ENCODE measurements at regions not wholly inside any gene's neighbourhood (a gene's known extent, or its start where the extent isn't known, plus 50 kb on each side); places are given as distances from the start of the nearest gene placed in this dataset.
"Not testable (repeated sequence)": the region's sequence is repeated elsewhere in the genome, so short reads cannot be mapped to it uniquely, and the experiment has no call there.

DNA sequence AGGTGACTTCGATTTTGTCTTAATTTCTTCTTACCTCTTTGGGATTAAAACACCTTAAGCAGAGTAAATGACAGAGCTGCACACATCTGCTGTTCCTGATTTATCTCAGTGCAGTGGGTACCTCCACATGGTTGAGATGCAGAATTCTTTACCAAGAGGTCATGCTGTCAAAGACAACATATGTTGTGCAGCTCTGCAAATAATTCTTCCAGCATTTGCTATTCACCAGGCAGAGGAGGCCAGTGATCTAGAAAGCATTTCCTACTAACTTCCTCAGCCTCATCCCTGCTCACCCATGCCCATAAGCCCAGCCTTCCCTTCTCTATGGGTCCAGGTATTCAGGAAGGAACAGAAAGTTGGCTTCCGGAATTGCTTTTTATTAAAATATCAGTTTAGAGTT lies 109.3 kb downstream of the THBS2 start:
- DNase-seq = no peak

GRCh38 chr6:169142538-169142844 lies 111.2 kb downstream of the THBS2 start:
- no peak for DNase-seq

DNA sequence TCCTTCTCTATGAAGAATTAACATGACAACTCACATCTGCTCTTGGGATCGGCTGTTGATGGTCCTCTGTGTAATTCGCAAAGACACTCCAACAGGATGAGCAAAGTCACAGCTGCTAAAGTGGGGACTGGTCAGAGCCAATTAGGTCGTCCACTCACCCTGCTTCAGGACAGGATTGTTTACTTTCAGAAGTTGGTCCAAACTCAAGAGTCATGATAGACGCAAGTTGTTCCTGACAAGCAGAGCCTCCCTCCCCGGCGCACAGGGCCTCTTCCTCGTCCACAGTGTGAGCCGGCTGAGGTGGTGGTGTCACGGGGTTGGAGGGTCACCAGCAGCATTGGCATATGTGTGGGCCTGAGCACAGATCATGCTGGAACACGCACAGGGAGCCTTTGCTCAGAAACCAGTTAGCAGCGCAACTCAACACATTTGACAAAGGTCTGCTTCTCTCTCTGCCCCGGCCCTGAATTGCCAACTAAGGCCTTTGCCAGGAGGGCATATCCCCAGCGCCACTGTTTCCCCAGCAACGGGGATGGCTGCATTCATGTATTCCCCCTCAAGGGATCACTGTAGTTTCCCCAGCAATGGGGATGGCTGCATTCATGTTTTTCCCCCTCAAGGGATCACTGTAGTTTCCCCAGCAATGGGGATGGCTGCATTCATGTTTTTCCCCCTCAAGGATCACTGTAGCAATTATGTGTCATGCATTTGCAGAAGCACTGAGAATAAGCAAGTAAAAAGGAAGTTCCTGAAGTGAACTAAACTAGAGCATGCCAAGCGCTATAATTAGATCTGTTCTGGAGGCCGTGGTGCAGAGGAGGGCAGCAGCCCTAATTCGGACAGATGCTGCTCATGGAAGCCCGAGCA lies 111.7 kb downstream of the THBS2 start:
- DNase-seq = peak; percentile 61

GRCh38 chr6:169140986-169141495 lies 112.6 kb downstream of the THBS2 start:
- no peak for DNase-seq

GRCh38 chr6:169139179-169139971 lies 114.3 kb downstream of the THBS2 start:
- no peak for DNase-seq

- no peak for DNase-seq
Measured at GRCh38 chr6:169132352-169132940, 121.2 kb downstream of the THBS2 start.

DNA sequence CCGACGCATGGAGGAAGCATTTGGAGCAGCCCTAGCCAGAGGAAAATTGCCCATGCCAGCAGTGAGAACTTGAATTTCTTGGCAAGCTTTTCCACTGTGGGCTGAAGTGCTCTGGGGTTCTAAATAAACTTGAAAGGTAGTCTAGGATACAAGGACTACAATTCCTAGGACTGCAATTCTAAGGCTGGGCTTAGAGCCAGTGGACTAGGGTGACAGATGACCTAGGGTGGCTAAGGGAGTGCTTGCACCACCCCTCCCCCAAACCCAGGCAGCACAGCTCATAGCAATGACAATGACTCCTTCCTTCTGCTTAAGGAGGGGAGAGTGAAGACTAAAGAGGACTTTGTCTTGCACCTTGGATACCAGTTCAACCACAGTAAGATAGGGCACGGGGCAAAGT lies 122.3 kb downstream of the THBS2 start:
- DNase-seq = no peak

- no peak for DNase-seq
Measured at GRCh38 chr6:169130113-169130512, 123.5 kb downstream of the THBS2 start.

DNA sequence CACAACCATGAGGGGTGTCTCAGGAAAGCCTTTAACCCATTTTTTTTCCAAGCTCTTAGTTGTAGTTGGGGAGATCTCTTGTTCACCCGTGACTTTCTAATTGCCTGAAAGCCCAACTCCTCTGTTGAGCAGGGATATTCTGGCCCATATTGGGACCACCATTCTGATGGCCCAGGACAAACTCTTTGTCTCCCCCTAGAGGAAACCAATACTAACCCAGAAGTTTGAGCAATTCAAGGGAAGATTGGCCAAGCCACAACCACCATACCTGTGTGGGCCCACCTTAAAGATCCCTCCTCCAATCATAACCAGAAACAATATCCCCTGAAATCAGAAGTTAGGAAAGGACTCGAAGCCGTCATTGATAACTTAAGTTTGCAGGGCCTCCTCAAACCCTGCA lies 132.6 kb downstream of the THBS2 start:
- DNase-seq = no peak

GRCh38 chr6:169119669-169120068 lies 134.0 kb downstream of the THBS2 start:
- DNase-seq = no peak

DNA sequence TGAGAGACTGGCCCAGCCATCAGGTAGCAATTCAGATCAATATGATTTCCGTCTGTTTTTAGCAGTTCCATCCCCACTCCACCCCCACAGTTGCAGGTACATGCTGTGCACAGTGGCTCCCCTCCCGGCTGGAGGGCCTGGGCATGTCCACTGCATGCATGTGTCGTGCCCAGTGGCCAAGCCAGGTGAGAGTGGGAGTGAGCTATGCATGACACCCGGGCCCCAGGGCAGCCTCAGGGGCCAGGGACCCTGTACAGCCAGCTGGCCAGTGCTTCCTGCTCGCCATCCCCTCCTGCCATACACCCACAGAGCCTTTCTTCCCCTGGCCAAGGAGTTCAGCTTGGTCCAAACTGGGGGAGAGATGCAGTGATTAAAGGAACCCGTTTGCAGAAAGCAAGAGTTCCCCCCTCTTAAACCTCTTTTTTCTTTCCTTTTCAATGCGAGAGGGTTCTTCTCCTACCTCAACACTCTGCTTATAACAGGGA lies 135.3 kb downstream of the THBS2 start:
- no peak for DNase-seq

DNA sequence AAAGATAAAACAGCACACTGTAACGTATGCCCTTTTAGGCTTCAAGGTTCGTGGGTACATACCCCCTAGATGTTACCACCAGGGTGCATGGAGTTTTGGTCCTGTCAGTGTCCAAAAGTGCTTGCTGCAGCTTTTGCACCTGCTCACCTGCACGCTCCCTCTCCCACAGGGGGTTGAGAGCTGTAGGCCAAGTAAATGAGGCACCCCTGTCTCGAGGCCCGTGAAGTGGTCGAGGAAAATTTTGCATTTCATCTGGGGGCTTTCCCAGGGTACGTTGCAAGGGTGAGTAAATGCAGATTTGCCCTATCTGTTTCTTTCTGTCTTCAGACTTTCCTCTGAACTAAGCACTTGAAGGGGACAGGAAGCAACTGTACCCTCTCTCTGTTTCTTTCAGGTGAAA lies 136.0 kb downstream of the THBS2 start:
- DNase-seq = no peak

DNA sequence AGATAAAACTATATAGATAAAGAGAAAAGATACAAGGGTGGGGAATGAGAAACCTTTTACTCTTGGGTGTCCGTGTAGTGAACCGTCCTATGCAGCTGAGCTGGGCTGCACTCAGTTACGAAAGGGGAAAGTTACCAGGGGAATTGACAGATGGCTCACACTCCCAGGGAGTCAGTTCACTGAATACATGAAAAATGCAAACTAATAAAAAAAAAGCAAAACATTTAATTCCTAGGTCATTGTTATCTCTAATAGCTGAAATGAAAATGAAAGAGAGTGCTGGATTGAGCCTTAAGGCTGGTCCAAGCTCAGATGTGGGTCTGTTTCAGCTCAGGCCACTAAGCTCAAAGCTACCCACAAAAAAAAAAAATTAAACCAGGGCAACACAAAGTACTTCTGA lies 138.0 kb downstream of the THBS2 start:
- DNase-seq = no peak

DNA sequence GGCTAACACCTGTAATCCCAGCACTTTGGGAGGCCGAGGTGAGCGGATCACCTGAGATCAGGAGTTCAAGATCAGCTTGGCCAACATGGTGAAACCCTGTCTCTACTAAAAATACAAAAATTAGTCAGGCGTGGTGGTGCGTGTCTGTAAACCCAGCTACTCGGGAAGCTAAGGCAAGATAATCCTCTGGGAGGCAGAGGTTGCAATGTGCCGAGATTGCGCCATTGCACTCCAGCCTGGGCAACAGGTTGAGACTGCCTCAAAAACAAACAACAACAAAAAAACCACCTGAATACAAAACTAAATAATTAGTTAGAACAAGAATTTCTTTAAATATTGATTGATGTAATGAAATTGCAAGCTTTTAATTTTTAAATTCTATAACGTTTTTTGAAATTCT lies 139.0 kb downstream of the THBS2 start:
- not testable (repeated sequence) for DNase-seq

- no peak for DNase-seq
Measured at GRCh38 chr6:169112483-169113320, 140.9 kb downstream of the THBS2 start.

DNA sequence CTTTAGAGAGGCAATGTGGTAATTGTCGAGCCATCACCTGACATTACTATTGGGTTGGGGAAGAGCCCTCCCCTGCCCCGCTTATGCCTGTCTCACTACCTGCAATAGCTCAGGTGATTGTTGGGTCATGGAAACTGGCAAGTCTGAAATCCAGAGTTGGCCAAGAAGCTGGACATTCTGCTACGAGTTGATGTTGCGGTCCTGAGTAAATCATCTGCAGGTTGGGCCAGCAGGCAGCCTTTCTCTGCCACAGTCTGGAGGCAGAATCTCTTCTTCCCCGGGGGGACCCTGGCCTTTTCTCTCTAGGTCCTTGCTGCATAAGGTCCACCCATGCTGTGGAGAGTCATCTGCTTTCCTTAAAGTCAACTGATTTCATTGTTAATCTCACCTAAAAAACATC lies 142.4 kb downstream of the THBS2 start:
- DNase-seq = no peak

DNA sequence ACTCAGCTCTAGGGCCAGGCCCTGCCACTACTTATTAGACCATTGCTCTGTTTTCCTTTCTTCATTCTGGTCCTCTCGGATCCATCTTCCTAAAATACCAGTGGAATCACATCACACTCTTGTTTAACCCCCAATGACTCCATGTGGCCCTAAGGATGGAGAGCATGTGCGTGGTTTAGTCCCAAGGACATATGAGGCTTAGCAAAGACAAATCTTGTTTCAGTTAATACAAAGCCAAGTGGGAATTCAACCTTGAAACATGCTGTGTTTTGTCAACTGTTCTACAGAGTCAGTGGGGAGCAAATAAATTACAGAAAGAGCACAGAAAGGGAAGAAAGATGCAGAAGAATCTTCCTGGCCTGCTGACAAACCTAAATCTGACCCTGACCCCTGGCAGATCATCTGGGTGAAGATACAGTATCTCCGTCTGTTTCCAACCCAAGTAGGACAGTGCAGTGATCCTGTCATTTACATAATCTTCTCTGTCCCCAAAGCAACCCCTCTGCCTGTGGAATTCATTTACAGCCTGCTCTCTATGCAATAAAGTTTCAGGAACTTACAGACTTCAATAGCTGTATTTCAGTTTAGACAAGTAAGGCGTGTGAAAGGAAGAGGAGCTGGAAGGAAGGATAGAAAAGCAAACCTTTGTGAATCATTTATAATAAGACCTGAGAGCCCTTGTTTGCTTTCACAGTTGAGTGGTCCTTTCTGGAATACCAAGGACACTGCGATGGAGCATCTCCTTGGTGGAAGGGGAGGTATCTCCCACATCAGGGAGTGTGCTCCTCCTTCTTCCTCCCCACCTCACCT lies 144.0 kb downstream of the THBS2 start:
- no peak for DNase-seq

DNA sequence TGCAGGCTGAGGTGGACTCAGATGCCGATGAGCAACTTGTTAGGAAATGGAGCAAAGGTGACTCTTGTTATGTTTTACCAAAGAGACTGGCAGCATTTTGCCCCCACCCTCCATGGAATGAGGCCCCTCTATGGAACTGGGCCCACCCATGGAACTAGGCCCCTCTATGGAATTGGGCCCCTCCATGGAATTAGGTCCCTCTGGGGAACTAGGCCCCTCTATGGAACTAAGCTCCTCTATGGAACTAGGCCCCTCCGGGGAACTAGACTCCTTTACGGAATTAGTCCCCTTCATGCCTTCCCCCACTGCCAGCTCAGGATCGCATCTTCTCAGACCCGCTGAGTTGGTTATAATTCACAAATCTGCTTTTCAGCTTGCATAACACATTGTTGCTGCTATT lies 144.9 kb downstream of the THBS2 start:
- DNase-seq = no peak

- DNase-seq = no peak
Measured at GRCh38 chr6:169106176-169106575, 147.5 kb downstream of the THBS2 start.

GRCh38 chr6:169101981-169102380 lies 151.7 kb downstream of the THBS2 start:
- DNase-seq = no peak

GRCh38 chr6:169101036-169101805 lies 152.4 kb downstream of the THBS2 start:
- DNase-seq = no peak

Measured in femur (tissue), 1 donor.